Adipose tissue (tissue), 3 donors: ENCODE measurements at regions not wholly inside any gene's neighbourhood (a gene's known extent, or its start where the extent isn't known, plus 50 kb on each side); places are given as distances from the start of the nearest gene placed in this dataset.

Source experiments
- H3K27ac ChIP-seq: one replicate; pipeline ENCODE4 v1.5.1; 2013; ENCODE audit warnings: low read depth, low read length
- WGBS, 3 donors: extraction: QIAGEN DNeasy Blood & Tissue Kit; methylation state at CpG; one replicate each; pipeline ENCODE4 v1.1.7; 2013; 5-methylcytosine and 5-hydroxymethylcytosine counted together
- donor health status: healthy with polysubstance abuse.
- donor health status: Bipolar disorder and iron deficiency.
- donor health status: healthy.

DNA sequence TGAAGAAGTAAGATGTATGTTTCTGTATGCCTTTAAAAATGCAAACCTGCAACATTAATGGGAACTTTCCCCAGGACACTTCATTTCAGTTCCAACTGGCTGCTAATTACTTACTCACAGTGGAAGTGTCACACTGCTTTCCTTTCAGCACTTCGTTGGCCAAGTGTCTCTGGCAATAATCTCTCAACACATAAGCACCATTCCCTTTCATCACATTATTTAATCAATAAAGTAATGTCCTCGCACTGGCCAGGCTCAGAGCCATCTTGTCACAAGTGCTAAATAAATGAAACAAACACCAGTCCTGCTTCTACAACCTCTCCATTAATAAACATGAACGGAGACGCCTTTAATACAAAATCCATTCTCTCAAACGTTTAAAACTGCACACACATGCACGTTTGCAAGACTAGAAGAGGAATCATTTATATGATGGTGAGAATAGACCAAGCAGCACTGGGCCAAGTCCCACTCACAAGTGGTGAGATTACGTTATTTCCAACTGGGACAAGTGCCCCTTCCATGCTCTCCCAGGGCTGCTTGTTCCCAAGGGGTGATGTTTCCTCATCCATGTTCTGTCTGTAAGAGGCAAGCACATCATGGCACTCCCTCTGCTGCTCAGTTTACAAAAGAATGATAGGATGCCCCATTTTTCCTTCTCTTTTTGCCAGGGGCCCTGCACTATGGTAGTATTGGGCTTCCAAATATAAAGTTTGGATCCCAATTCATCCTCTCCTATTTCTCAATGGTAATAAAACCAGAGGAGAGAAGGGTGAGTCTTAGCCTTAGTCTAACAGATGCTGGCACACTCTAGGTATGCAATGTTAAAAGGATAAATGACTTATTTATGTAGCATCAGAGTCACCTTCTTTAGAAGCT is 56.8 kb upstream of the ETAA1 start:
- no peak overlapping the region for H3K27ac ChIP-seq
- 50 to 58% (median 54%) methylated on average over 7 of the region's 7 CpGs for WGBS, 3 donors

- 80 to 100% (median 90%) methylated on average over 1 of the region's 1 CpG for WGBS, 3 donors
- H3K27ac ChIP-seq: no peak overlapping the region
Measured at GRCh38 chr2:67341012-67341318, 56.2 kb upstream of the ETAA1 start.

- WGBS, 3 donors: 88 to 96% (median 90%) methylated on average over 2 of the region's 2 CpGs
- H3K27ac ChIP-seq: no peak overlapping the region
Measured at GRCh38 chr2:67341336-67341735, 55.8 kb upstream of the ETAA1 start.

DNA sequence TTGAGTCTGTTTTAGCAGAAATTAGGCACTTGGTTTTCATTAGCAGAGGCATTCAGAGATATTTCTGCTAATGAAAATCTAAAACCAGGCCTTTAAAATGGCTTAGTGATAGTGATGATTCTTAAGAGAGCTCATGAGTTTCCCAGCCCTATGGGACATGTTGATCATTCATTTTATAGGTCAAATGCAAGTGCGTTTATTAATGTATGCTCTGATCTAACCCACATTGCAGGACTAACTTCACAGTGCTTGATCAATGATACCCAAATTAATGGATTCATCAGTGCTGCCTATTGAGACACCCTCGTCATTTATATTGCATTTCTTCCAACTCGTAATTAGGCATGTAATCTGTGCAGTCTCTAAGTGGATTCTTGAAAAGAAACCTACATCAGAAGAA is 54.7 kb upstream of the ETAA1 start:
- WGBS, 3 donors: 88 to 95% (median 90%) methylated on average over 3 of the region's 3 CpGs
- no peak overlapping the region for H3K27ac ChIP-seq

- no peak overlapping the region for H3K27ac ChIP-seq
- WGBS, 3 donors: 81 to 85% (median 82%) methylated on average over 4 of the region's 4 CpGs
Measured at GRCh38 chr2:67346718-67347407, 50.3 kb upstream of the ETAA1 start.
